DND-41 (cell line): ENCODE measurements at regions not wholly inside any gene's neighbourhood (a gene's known extent, or its start where the extent isn't known, plus 50 kb on each side); places are given as distances from the start of the nearest gene placed in this dataset.

Source experiments
- EZH2 ChIP-seq: IDR thresholded peaks from 3 replicates; pipeline ENCODE4 v1.6.1; 2012; ENCODE audit warnings: borderline replicate concordance, low read depth, mild to moderate bottlenecking, moderate library complexity, low read length, inconsistent platforms; ENCODE audit not compliant: severe bottlenecking
- TF ChIP-seq, protein P1 (sequence below): IDR thresholded peaks from 2 replicates; pipeline ENCODE4 v1.5.1; 2012; ENCODE audit warnings: borderline replicate concordance, low read length, moderate library complexity, mild to moderate bottlenecking; ENCODE audit not compliant: poor library complexity, severe bottlenecking; ENCODE audit errors: extremely low read depth

DNA sequence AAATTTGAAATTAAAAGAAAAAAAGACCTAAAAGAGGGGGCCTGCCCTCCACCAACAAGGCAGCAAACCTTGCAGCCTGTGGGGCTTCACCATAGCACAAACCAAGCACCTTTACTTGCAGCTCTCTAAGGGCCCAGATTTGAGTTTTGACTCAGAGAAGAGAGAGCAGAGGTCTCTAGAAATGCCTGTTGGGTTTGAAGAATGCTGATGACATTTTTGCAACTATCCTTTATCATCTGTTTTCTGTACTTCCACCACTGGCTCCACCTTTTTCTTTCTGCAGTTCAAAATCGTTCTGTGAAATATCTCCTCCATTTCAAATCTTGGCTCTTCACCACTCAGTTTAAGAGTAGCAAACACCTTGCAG, 83.8 kb upstream of the HMGA2 start:
- no peak for TF ChIP-seq EZH2
- TF ChIP-seq, protein P1, sequence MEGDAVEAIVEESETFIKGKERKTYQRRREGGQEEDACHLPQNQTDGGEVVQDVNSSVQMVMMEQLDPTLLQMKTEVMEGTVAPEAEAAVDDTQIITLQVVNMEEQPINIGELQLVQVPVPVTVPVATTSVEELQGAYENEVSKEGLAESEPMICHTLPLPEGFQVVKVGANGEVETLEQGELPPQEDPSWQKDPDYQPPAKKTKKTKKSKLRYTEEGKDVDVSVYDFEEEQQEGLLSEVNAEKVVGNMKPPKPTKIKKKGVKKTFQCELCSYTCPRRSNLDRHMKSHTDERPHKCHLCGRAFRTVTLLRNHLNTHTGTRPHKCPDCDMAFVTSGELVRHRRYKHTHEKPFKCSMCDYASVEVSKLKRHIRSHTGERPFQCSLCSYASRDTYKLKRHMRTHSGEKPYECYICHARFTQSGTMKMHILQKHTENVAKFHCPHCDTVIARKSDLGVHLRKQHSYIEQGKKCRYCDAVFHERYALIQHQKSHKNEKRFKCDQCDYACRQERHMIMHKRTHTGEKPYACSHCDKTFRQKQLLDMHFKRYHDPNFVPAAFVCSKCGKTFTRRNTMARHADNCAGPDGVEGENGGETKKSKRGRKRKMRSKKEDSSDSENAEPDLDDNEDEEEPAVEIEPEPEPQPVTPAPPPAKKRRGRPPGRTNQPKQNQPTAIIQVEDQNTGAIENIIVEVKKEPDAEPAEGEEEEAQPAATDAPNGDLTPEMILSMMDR: no peak
